HAP-1 (cell line): ENCODE measurements at regions not wholly inside any gene's neighbourhood (a gene's known extent, or its start where the extent isn't known, plus 50 kb on each side); places are given as distances from the start of the nearest gene placed in this dataset.
"Not testable (repeated sequence)": the region's sequence is repeated elsewhere in the genome, so short reads cannot be mapped to it uniquely, and the experiment has no call there.

Source experiments
- DNase-seq, 2 experiments: peaks; one replicate each; pipeline ENCODE4 v3.0.0-alpha.2; 2016 to 2020; ENCODE audit warnings: low spot score in 2 of 2
- H3K27me3 ChIP-seq: fragments of 250-450 bp; sonication (Bioruptor Pico); 2 replicates; pipeline ENCODE4 v1.5.1; 2020; ENCODE audit warnings: low read depth, mild to moderate bottlenecking, moderate library complexity
- H3K36me3 ChIP-seq: fragments of 250-450 bp; sonication (Bioruptor Pico); replicated peaks from 2 replicates; pipeline ENCODE4 v1.5.1; 2020; ENCODE audit warnings: mild to moderate bottlenecking
- H3K4me1 ChIP-seq: fragments of 250-450 bp; sonication (Bioruptor Pico); 2 replicates; pipeline ENCODE4 v1.5.1; 2020; ENCODE audit warnings: mild to moderate bottlenecking
- H3K4me3 ChIP-seq: fragments of 250-450 bp; sonication (Bioruptor Pico); 2 replicates; pipeline ENCODE4 v1.5.1; 2020; ENCODE audit warnings: mild to moderate bottlenecking, moderate library complexity
- H3K9me3 ChIP-seq: fragments of 250-450 bp; sonication (Bioruptor Pico); 2 replicates; pipeline ENCODE4 v1.5.1; 2020; ENCODE audit warnings: mild to moderate bottlenecking, moderate library complexity
- in situ Hi-C: fragments of 300-500 bp; cut with MboI; formaldehyde crosslinking; loops from 3 replicates; pipeline ENCODE4 v1.14.3; 2020; ENCODE audit warnings: low sequenced_read_pairs, inconsistent platforms, mixed read lengths

DNA sequence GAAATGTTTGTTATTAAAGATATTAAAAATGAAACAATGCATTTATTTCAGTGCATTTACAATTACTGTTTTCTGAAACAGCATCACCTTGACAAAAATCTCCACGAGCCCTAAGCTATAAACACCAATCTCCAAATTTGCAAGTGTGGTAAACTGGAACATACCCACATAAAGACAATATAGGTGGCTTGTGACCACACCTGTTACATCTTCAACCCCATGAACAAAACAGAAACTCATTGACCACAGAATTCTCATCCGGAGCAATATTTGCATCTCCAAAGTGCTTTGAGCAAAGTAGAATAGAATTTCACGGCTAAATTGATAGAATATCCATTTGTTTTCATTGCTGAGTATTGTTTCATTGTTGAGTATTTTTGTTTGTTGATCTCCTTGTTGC is 375.2 kb upstream of the FLRT2 start:
- Histone ChIP-seq H3K27me3 (no peaks in the 10 kb centered on the region), H3K36me3 (no peaks in the 10 kb centered on the region), H3K9me3 (no peaks in the 10 kb centered on the region), H3K4me1 (no peaks in the 10 kb centered on the region), H3K4me3 (no peak overlapping the region)
- no peak for DNase-seq
- in situ Hi-C loops: no loop called here

DNA sequence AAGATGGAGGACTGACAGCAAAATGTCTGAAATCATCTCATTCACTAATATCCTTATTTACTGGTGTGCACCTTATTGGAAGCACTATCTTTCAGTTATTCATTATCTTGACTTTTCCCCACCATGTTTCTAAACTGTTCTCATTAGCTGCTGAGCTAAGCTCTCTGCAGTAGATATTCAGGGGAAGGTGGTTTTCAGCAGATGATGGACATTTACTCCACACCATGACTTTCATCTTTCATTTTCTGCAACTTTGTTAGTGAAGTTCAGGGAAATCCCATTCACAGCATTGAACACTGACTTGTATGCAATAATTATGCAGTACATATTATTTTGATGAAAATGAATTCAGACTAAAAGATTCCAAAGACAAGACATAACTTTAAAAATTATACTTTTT is 373.6 kb upstream of the FLRT2 start:
- H3K36me3 ChIP-seq: no peaks in the 10 kb centered on the region
- in situ Hi-C loops: no loop called here
- H3K4me1 ChIP-seq: no peaks in the 10 kb centered on the region
- H3K9me3 ChIP-seq: no peaks in the 10 kb centered on the region
- no peak for DNase-seq
- H3K27me3 ChIP-seq: no peaks in the 10 kb centered on the region
- H3K4me3 ChIP-seq: no peak overlapping the region

DNA sequence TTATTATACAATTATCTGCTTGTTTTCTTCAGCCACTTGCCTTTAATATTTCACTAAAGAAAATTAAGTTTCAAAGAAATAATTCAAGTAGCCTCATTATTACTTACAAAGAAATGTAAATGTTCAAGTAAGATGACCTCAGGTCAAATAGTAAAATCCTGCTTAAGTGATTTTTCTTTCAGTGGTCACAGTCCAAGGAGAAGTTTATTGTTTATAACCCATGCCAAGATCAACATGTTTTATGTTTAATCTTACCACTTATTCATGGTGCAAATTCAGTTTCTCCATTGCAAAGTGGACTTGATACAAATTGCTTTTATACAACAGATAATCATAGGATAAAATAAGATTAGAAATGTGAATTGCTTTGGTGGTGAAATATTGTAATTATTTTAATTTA is 370.2 kb upstream of the FLRT2 start:
- Histone ChIP-seq H3K4me1 (no peaks in the 10 kb centered on the region), H3K36me3 (no peaks in the 10 kb centered on the region), H3K9me3 (no peaks in the 10 kb centered on the region), H3K4me3 (no peak overlapping the region), H3K27me3 (no peaks in the 10 kb centered on the region)
- in situ Hi-C loops: no loop called here
- peak in 1 of 2 experiments; percentile 23 for DNase-seq

DNA sequence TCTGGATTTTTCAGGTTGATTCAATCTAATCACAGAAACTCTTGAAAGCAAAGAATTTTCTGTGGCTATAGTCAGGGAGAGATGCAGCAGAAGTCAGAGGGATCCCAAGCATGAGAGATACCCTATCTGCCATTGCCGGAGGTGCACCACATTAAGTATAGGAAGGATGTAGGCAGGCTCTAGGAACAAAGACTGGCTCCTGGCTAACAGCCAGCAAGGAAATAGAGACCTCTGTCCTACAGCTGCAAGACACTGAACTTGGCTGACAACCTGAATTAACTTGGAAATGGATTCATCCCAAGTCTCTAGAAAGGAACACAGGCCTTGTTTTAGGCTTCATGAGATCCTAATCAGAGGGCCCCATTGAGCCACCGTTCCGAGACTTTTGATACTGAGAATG is 364.9 kb upstream of the FLRT2 start:
- no peaks in the 10 kb centered on the region for H3K27me3 ChIP-seq
- in situ Hi-C loops: no loop called here
- H3K9me3 ChIP-seq: no peaks in the 10 kb centered on the region
- peak in 1 of 2 experiments; percentile 10 for DNase-seq
- no peaks in the 10 kb centered on the region for H3K36me3 ChIP-seq
- H3K4me1 ChIP-seq: no peaks in the 10 kb centered on the region
- H3K4me3 ChIP-seq: no peak overlapping the region

DNA sequence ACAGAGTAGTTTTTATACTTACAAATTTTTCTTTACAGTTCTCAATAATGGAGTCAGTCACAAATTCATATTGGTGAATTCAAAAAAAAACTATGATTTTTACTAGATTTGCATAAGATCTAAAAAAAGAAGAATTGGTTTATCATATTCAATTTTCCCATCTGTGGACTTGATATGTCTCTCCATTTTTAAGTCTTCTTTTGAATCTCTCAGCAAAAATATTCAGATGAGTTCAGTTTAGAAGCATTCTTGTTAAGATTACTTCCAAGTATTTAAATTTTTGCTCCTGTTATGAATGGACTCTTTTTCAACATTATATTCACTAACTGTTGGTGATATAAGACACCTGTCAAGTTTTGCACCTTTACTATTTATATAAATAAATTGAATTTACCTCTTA is 360.6 kb upstream of the FLRT2 start:
- Histone ChIP-seq H3K27me3 (no peaks in the 10 kb centered on the region), H3K9me3 (no peaks in the 10 kb centered on the region), H3K4me1 (peaks cover 12% of the 10 kb centered on the region), H3K4me3 (no peak overlapping the region), H3K36me3 (no peaks in the 10 kb centered on the region)
- in situ Hi-C loops: no loop called here
- no peak for DNase-seq

DNA sequence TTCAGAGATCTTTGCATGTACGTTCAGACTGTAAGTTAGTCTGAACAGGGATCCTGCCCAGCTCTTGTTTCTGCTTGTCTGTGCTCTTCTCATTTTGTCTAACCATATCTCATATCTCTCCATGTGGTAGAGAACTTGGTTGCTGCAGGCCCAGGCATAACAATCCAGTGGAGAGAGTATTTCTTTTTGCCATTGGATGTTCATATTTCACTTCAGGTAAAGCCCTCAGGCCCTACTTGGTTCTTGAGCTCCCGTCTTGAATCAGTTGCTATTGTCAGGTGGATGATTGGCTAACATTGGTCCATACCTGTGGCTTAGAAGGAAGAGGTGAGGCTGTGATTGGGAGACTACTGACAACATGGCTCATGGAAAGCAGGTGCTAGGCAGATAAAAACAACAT is 357.7 kb upstream of the FLRT2 start:
- in situ Hi-C loops: no loop called here
- H3K27me3 ChIP-seq: no peaks in the 10 kb centered on the region
- H3K4me3 ChIP-seq: no peak overlapping the region
- DNase-seq: no peak
- H3K9me3 ChIP-seq: no peaks in the 10 kb centered on the region
- H3K36me3 ChIP-seq: no peaks in the 10 kb centered on the region
- peaks cover 18% of the 10 kb centered on the region for H3K4me1 ChIP-seq

DNA sequence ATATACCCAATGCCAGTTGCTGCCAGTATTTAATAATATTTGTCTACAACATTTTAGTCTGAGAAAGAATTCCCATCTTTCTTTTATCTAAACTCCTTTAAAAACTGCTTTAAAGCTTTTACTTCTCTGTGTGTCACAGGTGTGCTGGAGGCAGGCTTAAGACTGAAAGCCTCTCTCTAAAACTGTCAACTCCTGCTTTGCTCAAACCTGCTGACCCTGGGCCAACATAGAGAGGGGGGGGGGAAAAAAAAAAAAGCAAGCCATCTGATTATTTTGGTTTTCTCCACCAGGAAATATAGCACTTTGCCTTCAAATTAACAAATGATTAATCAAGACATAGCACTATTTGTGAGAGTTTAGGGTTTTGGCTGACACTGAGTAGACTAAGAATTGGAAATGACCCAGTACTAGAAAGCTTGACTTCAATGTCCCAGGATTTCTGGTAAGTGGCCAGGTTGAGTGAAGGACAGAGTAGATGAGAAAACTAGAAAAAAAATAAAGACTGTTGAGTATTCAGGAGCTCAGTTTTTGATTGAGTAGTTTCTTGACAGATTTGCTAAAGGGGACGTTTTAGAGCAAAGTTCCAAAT is 357.0 kb upstream of the FLRT2 start:
- H3K4me1 ChIP-seq: peaks cover 25% of the 10 kb centered on the region
- in situ Hi-C loops: no loop called here
- DNase-seq: no peak
- no peaks in the 10 kb centered on the region for H3K36me3 ChIP-seq
- no peaks in the 10 kb centered on the region for H3K9me3 ChIP-seq
- H3K27me3 ChIP-seq: no peaks in the 10 kb centered on the region
- H3K4me3 ChIP-seq: no peak overlapping the region

DNA sequence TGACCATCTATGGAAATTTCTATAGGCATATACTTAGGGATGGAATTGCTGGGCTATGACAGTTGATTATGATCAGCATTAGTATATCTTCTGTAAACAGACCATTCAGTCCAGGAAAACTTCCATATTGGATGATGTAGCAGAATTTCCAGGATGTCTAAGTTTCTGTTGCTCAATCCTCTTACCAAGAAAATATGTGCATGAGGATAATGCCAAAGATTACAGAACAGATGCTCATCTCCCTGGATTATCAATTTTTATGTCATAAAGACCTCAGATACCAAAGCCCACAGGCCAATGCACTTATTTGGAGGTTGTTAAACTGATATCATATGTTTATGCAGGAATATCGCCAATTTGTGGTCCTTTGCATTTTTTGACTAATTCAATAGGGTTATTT is 354.4 kb upstream of the FLRT2 start:
- H3K27me3 ChIP-seq: no peaks in the 10 kb centered on the region
- H3K36me3 ChIP-seq: no peaks in the 10 kb centered on the region
- H3K9me3 ChIP-seq: no peaks in the 10 kb centered on the region
- no peak for DNase-seq
- in situ Hi-C loops: no loop called here
- peaks cover 40% of the 10 kb centered on the region for H3K4me1 ChIP-seq
- no peak overlapping the region for H3K4me3 ChIP-seq

DNA sequence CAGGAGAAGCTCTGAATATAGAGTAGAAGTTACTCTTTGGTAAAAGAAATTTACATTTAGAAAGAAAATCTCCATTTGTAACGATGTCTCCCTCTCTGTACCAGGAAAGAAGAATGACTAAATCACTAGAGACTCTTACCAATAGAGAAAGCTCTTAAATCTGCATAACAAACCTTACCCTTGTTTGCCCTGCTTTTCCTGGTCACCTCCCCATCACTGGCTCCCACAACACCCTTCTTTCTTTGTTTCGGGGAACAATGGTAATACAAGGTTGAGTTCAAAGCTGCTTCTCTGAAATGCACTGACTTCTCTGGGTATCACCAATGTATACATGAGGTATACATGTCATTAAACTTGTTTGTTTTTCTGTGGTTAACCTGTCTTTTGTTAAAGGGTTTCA is 351.1 kb upstream of the FLRT2 start:
- Histone ChIP-seq H3K36me3 (no peaks in the 10 kb centered on the region), H3K4me1 (peaks cover 27% of the 10 kb centered on the region), H3K27me3 (no peaks in the 10 kb centered on the region), H3K4me3 (no peak overlapping the region), H3K9me3 (no peaks in the 10 kb centered on the region)
- in situ Hi-C loops: no loop called here
- peak; percentile 74 to 97 for DNase-seq

DNA sequence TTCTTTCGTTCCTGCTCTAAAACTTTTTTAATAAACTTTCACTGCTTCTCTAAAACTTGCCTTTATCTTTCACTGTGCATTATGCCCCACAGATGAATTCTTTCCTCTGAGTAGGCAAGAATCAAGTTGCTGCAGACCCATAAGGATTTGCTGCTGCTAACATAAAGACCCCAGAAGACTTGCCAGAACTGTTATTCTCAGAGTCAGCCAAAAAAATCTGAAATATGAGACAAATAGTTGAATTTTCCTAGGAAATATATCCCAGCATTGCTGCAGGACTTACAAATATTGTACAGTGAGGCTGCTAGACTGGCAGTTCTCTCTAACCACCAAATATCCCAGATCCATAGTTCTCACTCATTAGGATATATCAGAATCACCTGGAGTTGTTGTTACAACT is 349.1 kb upstream of the FLRT2 start:
- Histone ChIP-seq H3K36me3 (no peaks in the 10 kb centered on the region), H3K4me3 (no peak overlapping the region), H3K27me3 (no peaks in the 10 kb centered on the region), H3K4me1 (peaks cover 27% of the 10 kb centered on the region), H3K9me3 (no peaks in the 10 kb centered on the region)
- no peak for DNase-seq
- in situ Hi-C loops: no loop called here

DNA sequence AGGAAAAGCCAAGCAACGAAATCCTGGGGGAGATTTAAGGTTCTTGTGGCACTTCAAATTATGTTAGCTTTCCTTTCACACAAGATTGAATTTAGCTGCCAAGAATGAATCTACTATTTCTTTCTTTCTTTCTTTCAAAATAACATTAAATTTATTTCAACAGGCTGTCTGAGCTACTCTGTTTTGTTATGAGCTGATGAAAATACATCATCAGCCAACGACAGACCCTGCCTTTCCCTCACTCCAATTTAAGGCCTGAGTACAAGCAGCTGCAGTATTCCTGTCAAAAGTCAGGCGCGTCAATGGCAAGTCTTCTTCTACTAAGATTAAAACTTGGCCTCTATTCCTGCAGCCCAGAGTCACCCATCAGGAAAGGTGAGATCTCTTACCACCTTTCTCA is 347.7 kb upstream of the FLRT2 start:
- Histone ChIP-seq H3K4me1 (peaks cover 22% of the 10 kb centered on the region), H3K4me3 (no peak overlapping the region), H3K27me3 (no peaks in the 10 kb centered on the region), H3K9me3 (no peaks in the 10 kb centered on the region), H3K36me3 (no peaks in the 10 kb centered on the region)
- in situ Hi-C loops: no loop called here
- DNase-seq: no peak

DNA sequence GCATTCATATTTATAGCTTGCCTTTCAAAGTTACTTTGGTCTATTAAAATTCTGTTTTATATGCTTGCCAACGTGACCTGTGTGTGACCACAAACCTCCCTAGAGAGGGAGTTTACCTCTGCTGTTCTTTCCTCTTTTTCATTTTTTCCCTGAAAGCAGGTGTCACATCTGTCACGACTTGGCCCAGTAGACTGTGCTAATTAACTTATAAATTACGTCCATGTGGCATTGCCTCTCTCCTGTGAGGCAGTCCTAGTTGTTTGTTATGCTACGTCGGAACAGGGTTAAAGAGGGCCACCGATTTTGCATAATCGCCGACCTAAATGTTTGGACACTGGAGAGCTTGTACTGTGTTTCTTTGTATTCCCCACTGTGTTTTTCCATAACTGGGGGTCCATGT is 343.9 kb upstream of the FLRT2 start:
- no peak overlapping the region for H3K4me3 ChIP-seq
- H3K36me3 ChIP-seq: no peaks in the 10 kb centered on the region
- H3K9me3 ChIP-seq: no peaks in the 10 kb centered on the region
- no peaks in the 10 kb centered on the region for H3K27me3 ChIP-seq
- in situ Hi-C loops: no loop called here
- H3K4me1 ChIP-seq: no peaks in the 10 kb centered on the region
- DNase-seq: no peak

DNA sequence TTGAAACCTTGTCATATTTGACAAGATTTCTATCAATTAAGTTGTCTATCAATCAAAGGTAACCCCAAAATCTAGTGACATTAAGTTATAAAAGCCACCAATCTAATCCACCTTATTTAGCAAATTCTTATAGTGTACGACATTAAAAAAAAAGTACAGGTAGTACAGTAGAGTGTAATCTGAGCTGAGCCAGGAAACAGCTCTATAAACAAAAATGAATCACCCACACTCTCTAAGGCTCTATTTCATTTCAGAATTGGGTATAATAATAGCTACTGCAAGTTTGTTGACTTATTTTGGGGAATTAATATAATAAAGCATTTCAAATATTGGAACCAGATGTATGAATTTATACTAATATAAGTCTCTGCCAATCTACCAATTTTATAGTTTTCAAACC is 342.4 kb upstream of the FLRT2 start:
- in situ Hi-C loops: no loop called here
- no peak for DNase-seq
- Histone ChIP-seq H3K4me1 (no peaks in the 10 kb centered on the region), H3K36me3 (no peaks in the 10 kb centered on the region), H3K4me3 (no peak overlapping the region), H3K27me3 (no peaks in the 10 kb centered on the region), H3K9me3 (no peaks in the 10 kb centered on the region)

DNA sequence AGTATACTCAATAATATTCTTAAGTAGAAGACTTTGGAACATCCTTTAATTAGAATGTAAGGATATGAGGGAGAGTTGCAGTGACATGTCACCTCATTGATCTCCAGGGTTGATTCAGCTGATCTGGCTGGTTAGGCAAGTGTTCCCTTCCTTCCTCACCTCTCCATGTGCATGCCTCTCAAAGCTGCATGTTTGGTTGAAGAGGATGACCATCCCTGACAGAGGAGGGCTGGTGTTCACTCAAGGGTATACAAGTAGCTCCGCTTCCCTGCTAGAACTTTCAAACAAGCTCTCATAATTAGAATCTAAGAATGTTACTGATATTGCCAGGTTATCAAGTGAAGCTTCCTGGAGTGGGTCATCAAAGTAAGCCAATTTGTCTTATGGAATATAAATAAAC is 341.1 kb upstream of the FLRT2 start:
- Histone ChIP-seq H3K4me1 (no peaks in the 10 kb centered on the region), H3K27me3 (no peaks in the 10 kb centered on the region), H3K4me3 (no peak overlapping the region), H3K36me3 (no peaks in the 10 kb centered on the region), H3K9me3 (no peaks in the 10 kb centered on the region)
- in situ Hi-C loops: no loop called here
- no peak for DNase-seq

DNA sequence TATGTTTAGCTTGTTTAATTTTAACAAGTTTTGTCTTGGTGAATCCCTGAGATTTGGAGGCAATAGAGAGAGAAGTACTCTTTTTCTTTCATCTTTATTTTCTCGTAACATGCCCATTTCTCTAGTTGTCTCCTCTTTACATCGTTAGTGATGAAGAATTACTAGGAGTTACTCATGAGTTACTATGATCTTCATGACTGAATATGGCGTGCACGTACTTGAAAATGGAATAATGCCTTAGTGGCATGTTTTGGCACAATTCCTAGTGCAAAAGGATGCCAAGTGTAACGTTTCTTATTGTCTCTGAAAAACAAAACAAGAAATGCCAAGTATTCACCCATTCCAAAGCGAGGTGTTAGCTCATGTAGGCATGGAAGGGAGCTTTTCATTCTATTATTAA is 340.7 kb upstream of the FLRT2 start:
- in situ Hi-C loops, H3K4me3 ChIP-seq, H3K36me3 ChIP-seq, H3K27me3 ChIP-seq, DNase-seq, H3K4me1 ChIP-seq, H3K9me3 ChIP-seq: not testable (repeated sequence)
